Gastrocnemius medialis (tissue), 4 donors: ENCODE measurements at regions not wholly inside any gene's neighbourhood (a gene's known extent, or its start where the extent isn't known, plus 50 kb on each side); places are given as distances from the start of the nearest gene placed in this dataset.

ENCODE experiments used
- CTCF ChIP-seq, 5 experiments: fragments of 450-650 bp in 3 of 5; fragments of 200-600 bp in 2 of 5; sonication (generic) in 2 of 5; IDR thresholded peaks in 4 of 5; conservative IDR thresholded peaks in 1 of 5; 1 replicate in 4 of 5; 2 replicates in 1 of 5; pipeline ENCODE4 v1.5.1; 2016 to 2019; ENCODE audit warnings: antibody characterized with exemption in 5 of 5, mild to moderate bottlenecking in 3 of 5, moderate library complexity in 3 of 5
- POLR2A ChIP-seq, 2 donors: fragments of 450-650 bp; IDR thresholded peaks; one replicate each; pipeline ENCODE4 v1.6.1; 2017; ENCODE audit warnings: antibody characterized with exemption in 2 of 2, mild to moderate bottlenecking in 2 of 2, moderate library complexity in 2 of 2

DNA sequence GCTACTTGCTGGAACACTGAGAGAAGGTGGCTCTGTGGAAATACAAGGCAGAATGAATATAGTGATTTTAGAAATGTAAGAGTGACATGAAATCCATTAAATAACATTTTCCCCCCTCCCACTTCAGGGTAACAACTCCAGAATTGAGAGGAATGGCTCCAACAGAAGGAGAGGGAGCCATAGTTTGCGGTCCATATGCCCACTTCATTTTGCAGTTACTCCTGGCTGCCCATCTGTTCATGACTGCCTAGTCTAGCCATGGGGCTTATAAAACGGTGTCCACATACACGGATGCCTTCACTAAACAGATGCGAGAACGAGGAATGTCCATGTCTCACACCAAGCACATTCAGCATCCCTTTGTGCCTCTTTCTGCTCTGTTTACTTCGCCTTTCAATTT, 186.7 kb downstream of the TMEM38B start:
- TF ChIP-seq CTCF (IDR thresholded peaks at IDR 0.05 in 4 of 5, conservative IDR thresholded peaks at IDR 0.05 in 1 of 5) (no peak), POLR2A (IDR thresholded peaks at IDR 0.05) (no peak)
